ENCODE measurements at regions not wholly inside any gene's neighbourhood (a gene's known extent, or its start where the extent isn't known, plus 50 kb on each side); places are given as distances from the start of the nearest gene placed in this dataset.

DNA sequence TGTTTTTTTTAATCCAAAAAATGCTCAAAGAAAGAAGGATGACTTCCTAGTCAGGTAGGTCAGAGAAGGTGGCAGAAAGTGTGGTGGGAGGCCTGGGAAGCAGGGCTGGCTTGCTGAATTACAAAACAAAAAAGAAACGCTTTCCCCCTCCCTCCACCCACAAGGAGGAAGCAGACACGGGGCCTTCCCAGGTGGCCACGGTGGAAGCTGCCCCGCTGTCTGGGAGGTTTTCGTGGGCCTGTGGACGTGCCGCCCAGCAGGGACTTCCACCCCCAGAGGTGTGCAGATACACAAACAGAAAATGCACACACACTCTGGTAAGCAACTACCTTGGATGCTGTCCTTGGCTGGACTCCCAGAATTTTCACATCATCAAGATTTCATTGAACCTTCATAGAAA is 198.2 kb upstream of the CDH4 start:
- H3K27me3 ChIP-seq (ENCODE audit: insufficient read depth, low read length, poor library complexity, severe bottlenecking) = no peaks in the 10 kb centered on the region
- no peak overlapping the region for H3K4me3 ChIP-seq (ENCODE audit: low read length)
- no peak overlapping the region for H3K4me3 Mint-ChIP-seq
- ChIA-PET CTCF (no interaction called here), POLR2A (no interaction called here)
- H3K4me1 ChIP-seq (ENCODE audit: insufficient read depth, low read length) = no peaks in the 10 kb centered on the region
- H3K9me3 Mint-ChIP-seq = peaks cover 0 to 3% (median 0%) of the 10 kb centered on the region in 5 donors
- no peak overlapping the region for H3K27ac ChIP-seq (ENCODE audit: low read depth, low read length)
- no peaks in the 10 kb centered on the region for H3K4me1 Mint-ChIP-seq
- H3K9me3 ChIP-seq (ENCODE audit: low read length) = no peaks in the 10 kb centered on the region
- H3K36me3 ChIP-seq (ENCODE audit: insufficient read depth, low read length) = no peaks in the 10 kb centered on the region
- no peaks in the 10 kb centered on the region for H3K27me3 Mint-ChIP-seq
- H3K36me3 Mint-ChIP-seq = no peaks in the 10 kb centered on the region
- H3K27ac Mint-ChIP-seq = peak overlapping the region in 1 of 8 donors; percentile 13
- no peak for DNase-seq

DNA sequence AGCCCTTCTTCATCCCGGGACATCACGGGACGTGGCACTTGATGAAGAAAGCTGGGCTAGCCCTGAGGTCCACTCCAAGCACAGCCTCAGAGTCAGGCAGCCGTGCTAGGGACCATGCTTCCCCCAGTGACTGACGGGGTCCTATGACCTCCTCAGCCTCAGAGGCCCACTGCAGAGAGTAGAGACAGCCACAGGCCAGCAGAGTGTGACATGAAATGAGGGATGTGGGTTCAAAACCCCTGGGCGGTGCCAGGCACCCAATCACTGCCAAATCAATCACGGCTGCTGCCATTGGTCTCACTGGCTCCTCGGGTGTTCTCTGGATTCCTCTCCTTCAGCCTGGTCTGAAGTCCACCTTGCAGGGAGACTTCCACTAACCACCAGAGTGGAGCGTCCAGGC is 197.7 kb upstream of the CDH4 start:
- no peak for DNase-seq
- H3K9me3 Mint-ChIP-seq = peaks cover 0 to 3% (median 0%) of the 10 kb centered on the region in 5 donors
- H3K4me3 Mint-ChIP-seq = no peak overlapping the region
- ChIA-PET CTCF (no interaction called here), POLR2A (no interaction called here)
- H3K27me3 Mint-ChIP-seq = no peaks in the 10 kb centered on the region
- H3K27ac ChIP-seq (ENCODE audit: low read depth, low read length) = no peak overlapping the region
- no peaks in the 10 kb centered on the region for H3K27me3 ChIP-seq (ENCODE audit: insufficient read depth, low read length, poor library complexity, severe bottlenecking)
- H3K4me3 ChIP-seq (ENCODE audit: low read length) = no peak overlapping the region
- H3K36me3 Mint-ChIP-seq = no peaks in the 10 kb centered on the region
- no peaks in the 10 kb centered on the region for H3K9me3 ChIP-seq (ENCODE audit: low read length)
- H3K4me1 ChIP-seq (ENCODE audit: insufficient read depth, low read length) = no peaks in the 10 kb centered on the region
- H3K4me1 Mint-ChIP-seq = no peaks in the 10 kb centered on the region
- H3K36me3 ChIP-seq (ENCODE audit: insufficient read depth, low read length) = no peaks in the 10 kb centered on the region
- H3K27ac Mint-ChIP-seq = no peak overlapping the region

GRCh38 chr20:61055180-61056010 is 196.7 kb upstream of the CDH4 start:
- CTCF ChIA-PET = no interaction called here
- H3K4me1 Mint-ChIP-seq = no peaks in the 10 kb centered on the region
- peaks cover 0 to 8% (median 0%) of the 10 kb centered on the region in 5 donors for H3K9me3 Mint-ChIP-seq
- H3K27me3 ChIP-seq (ENCODE audit: insufficient read depth, low read length, poor library complexity, severe bottlenecking) = no peaks in the 10 kb centered on the region
- H3K4me3 Mint-ChIP-seq = no peak overlapping the region
- H3K27ac ChIP-seq (ENCODE audit: low read depth, low read length) = no peak overlapping the region
- DNase-seq = no peak
- no peak overlapping the region for H3K27ac Mint-ChIP-seq
- no peaks in the 10 kb centered on the region for H3K27me3 Mint-ChIP-seq
- H3K9me3 ChIP-seq (ENCODE audit: low read length) = no peaks in the 10 kb centered on the region
- POLR2A ChIA-PET = no interaction called here
- H3K4me1 ChIP-seq (ENCODE audit: insufficient read depth, low read length) = no peaks in the 10 kb centered on the region
- H3K36me3 Mint-ChIP-seq = no peaks in the 10 kb centered on the region
- H3K36me3 ChIP-seq (ENCODE audit: insufficient read depth, low read length) = no peaks in the 10 kb centered on the region
- no peak overlapping the region for H3K4me3 ChIP-seq (ENCODE audit: low read length)

DNA sequence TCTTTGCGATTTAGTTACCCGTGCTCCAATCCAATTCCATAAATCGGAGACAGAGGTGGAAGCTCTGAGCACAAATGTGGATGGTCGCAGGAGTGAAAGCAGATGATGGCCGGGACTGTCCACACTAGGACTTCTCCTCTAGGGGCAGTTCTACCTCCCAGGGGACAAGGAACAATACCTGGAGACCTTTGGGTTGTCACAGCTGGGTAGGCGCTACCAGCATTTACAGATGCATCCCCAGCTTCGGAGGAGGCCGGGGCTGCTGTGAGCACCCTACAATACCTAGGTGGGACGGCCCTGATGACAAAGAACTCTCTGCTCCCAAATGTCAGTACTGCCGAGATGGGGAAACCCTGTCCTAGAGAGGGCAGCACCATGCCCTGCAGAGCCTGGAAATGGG is 195.9 kb upstream of the CDH4 start:
- Histone ChIP-seq H3K9me3 (ENCODE audit: low read length) (no peaks in the 10 kb centered on the region), H3K4me1 (ENCODE audit: insufficient read depth, low read length) (no peaks in the 10 kb centered on the region), H3K4me3 (ENCODE audit: low read length) (no peak overlapping the region), H3K36me3 (ENCODE audit: insufficient read depth, low read length) (no peaks in the 10 kb centered on the region), H3K27ac (ENCODE audit: low read depth, low read length) (no peak overlapping the region), H3K27me3 (ENCODE audit: insufficient read depth, low read length, poor library complexity, severe bottlenecking) (no peaks in the 10 kb centered on the region)
- ChIA-PET POLR2A (no interaction called here), CTCF (no interaction called here)
- no peaks in the 10 kb centered on the region for H3K27me3 Mint-ChIP-seq
- peaks cover 0 to 8% (median 0%) of the 10 kb centered on the region in 5 donors for H3K9me3 Mint-ChIP-seq
- H3K27ac Mint-ChIP-seq = no peak overlapping the region
- no peak overlapping the region for H3K4me3 Mint-ChIP-seq
- no peaks in the 10 kb centered on the region for H3K4me1 Mint-ChIP-seq
- H3K36me3 Mint-ChIP-seq = no peaks in the 10 kb centered on the region
- no peak for DNase-seq

GRCh38 chr20:61056627-61057442 is 195.2 kb upstream of the CDH4 start:
- Mint-ChIP-seq H3K36me3 (no peaks in the 10 kb centered on the region), H3K27ac (peak overlapping the region in 1 of 8 donors; percentile 69), H3K27me3 (no peaks in the 10 kb centered on the region), H3K4me3 (no peak overlapping the region), H3K4me1 (no peaks in the 10 kb centered on the region), H3K9me3 (peaks cover 0 to 8% (median 0%) of the 10 kb centered on the region in 5 donors)
- Histone ChIP-seq H3K36me3 (ENCODE audit: insufficient read depth, low read length) (no peaks in the 10 kb centered on the region), H3K9me3 (ENCODE audit: low read length) (no peaks in the 10 kb centered on the region), H3K27ac (ENCODE audit: low read depth, low read length) (no peak overlapping the region), H3K27me3 (ENCODE audit: insufficient read depth, low read length, poor library complexity, severe bottlenecking) (no peaks in the 10 kb centered on the region), H3K4me1 (ENCODE audit: insufficient read depth, low read length) (no peaks in the 10 kb centered on the region), H3K4me3 (ENCODE audit: low read length) (no peak overlapping the region)
- no peak for DNase-seq
- CTCF ChIA-PET = no interaction called here
- POLR2A ChIA-PET = no interaction called here

- CTCF ChIA-PET = no interaction called here
- POLR2A ChIA-PET = no interaction called here
- no peaks in the 10 kb centered on the region for H3K9me3 ChIP-seq (ENCODE audit: low read length)
These were observed 194.5 kb upstream of the CDH4 start for GRCh38 chr20:61057443-61058121.

DNA sequence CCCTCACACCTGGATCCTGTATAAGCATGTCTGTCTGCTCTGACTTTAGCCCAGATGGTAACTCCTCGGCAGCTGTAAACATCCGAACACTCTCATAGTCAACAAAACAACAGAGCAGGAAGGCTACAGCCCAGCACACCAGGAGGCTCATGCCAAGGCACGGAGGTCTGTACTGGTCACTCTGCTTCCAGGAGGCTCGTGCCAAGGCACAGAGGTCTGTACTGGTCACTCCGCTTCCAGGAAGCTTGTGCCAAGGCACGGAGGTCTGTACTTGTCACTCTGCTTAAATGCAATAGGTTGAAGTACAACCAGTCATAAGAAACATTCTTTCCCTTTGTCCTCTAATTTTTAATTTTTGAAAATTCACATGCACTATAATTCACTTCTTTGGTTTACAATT is 190.1 kb upstream of the CDH4 start:
- H3K9me3 ChIP-seq (ENCODE audit: low read length) = no peaks in the 10 kb centered on the region
- POLR2A ChIA-PET = no interaction called here
- Mint-ChIP-seq H3K9me3 (peaks cover 0 to 5% (median 0%) of the 10 kb centered on the region in 5 donors), H3K36me3 (no peaks in the 10 kb centered on the region), H3K27me3 (no peaks in the 10 kb centered on the region), H3K4me1 (no peaks in the 10 kb centered on the region), H3K4me3 (no peak overlapping the region), H3K27ac (no peak overlapping the region)
- CTCF ChIA-PET = no interaction called here
- H3K4me3 ChIP-seq (ENCODE audit: low read length) = no peak overlapping the region
- DNase-seq = no peak
- no peaks in the 10 kb centered on the region for H3K4me1 ChIP-seq (ENCODE audit: insufficient read depth, low read length)
- no peaks in the 10 kb centered on the region for H3K36me3 ChIP-seq (ENCODE audit: insufficient read depth, low read length)
- no peak overlapping the region for H3K27ac ChIP-seq (ENCODE audit: low read depth, low read length)
- H3K27me3 ChIP-seq (ENCODE audit: insufficient read depth, low read length, poor library complexity, severe bottlenecking) = no peaks in the 10 kb centered on the region

More at GRCh38 chr20:61057443-61058121, 194.5 kb upstream of the CDH4 start:
- Mint-ChIP-seq H3K4me3 (no peak overlapping the region), H3K27me3 (no peaks in the 10 kb centered on the region), H3K27ac (peak overlapping the region in 1 of 8 donors; percentile 69), H3K4me1 (no peaks in the 10 kb centered on the region), H3K36me3 (no peaks in the 10 kb centered on the region), H3K9me3 (peaks cover 0 to 8% (median 0%) of the 10 kb centered on the region in 5 donors)
- no peaks in the 10 kb centered on the region for H3K36me3 ChIP-seq (ENCODE audit: insufficient read depth, low read length)
- no peak overlapping the region for H3K4me3 ChIP-seq (ENCODE audit: low read length)
- H3K4me1 ChIP-seq (ENCODE audit: insufficient read depth, low read length) = no peaks in the 10 kb centered on the region
- no peaks in the 10 kb centered on the region for H3K27me3 ChIP-seq (ENCODE audit: insufficient read depth, low read length, poor library complexity, severe bottlenecking)
- H3K27ac ChIP-seq (ENCODE audit: low read depth, low read length) = no peak overlapping the region
- DNase-seq = no peak

- Mint-ChIP-seq H3K36me3 (no peaks in the 10 kb centered on the region), H3K9me3 (peaks cover 0 to 4% (median 0%) of the 10 kb centered on the region in 5 donors), H3K27me3 (no peaks in the 10 kb centered on the region), H3K4me1 (no peaks in the 10 kb centered on the region), H3K4me3 (no peak overlapping the region), H3K27ac (no peak overlapping the region)
- H3K9me3 ChIP-seq (ENCODE audit: low read length) = no peaks in the 10 kb centered on the region
- CTCF ChIA-PET = no interaction called here
- no peak overlapping the region for H3K27ac ChIP-seq (ENCODE audit: low read depth, low read length)
- H3K4me1 ChIP-seq (ENCODE audit: insufficient read depth, low read length) = no peaks in the 10 kb centered on the region
- no peak overlapping the region for H3K4me3 ChIP-seq (ENCODE audit: low read length)
- POLR2A ChIA-PET = no interaction called here
- no peaks in the 10 kb centered on the region for H3K36me3 ChIP-seq (ENCODE audit: insufficient read depth, low read length)
- DNase-seq = no peak
- H3K27me3 ChIP-seq (ENCODE audit: insufficient read depth, low read length, poor library complexity, severe bottlenecking) = no peaks in the 10 kb centered on the region
These were observed 186.2 kb upstream of the CDH4 start for GRCh38 chr20:61065853-61066252.
